ENCODE measurements at regions not wholly inside any gene's neighbourhood (a gene's known extent, or its start where the extent isn't known, plus 50 kb on each side); places are given as distances from the start of the nearest gene placed in this dataset.

DNA sequence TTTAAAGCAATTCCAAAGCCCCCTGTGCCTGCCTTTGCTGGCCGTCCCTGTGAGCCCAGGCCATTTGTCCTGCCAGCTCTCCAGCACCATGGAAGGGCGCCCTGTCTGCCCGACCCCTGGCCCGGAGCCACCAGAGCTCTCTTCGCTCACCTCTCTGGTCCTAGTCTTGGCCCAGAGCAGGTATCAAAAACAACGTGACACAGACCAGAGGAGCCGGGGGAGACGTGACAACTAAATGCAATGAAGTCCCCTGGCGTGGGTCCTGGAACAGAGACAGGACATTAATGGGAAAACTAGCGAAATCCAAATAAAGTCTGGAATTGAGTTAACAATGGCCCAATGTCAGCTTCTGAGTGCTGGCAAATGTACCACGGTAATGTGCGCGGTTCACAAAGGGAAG lies 83.2 kb upstream of the DIO3 start:
- DNase-seq (ENCODE audit: low read depth, low spot score), result no peak

DNA sequence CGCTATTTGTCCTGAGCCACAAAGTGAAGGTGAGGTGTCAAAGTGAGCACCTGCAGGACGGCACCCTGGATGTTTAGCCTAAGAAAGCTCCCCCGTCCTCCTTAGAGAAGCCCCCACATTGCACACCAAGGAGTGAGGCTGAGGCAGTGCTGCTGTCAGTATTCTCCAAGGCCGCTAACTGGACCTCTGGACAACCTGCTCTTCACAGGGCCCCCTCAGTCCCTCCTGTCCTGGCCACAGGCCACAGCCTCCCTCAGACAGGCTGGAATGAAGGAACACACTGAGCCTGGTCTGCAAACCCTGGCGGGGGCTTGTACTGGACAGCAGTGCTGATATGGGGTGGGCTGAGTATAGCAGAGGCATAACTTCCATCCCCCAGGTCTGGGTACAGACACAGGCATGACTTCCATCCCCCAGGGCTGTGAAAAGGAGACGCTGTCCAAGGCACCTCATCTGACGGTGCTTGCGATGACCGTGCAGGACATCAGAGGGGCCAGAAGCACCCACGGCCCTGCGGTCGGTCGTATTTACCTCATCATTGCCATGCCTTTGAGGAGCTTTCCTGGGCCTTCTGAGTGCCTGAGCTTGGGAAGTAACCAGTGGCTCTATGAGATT lies 82.4 kb upstream of the DIO3 start:
- DNase-seq (ENCODE audit: low read depth, low spot score), result no peak

DNA sequence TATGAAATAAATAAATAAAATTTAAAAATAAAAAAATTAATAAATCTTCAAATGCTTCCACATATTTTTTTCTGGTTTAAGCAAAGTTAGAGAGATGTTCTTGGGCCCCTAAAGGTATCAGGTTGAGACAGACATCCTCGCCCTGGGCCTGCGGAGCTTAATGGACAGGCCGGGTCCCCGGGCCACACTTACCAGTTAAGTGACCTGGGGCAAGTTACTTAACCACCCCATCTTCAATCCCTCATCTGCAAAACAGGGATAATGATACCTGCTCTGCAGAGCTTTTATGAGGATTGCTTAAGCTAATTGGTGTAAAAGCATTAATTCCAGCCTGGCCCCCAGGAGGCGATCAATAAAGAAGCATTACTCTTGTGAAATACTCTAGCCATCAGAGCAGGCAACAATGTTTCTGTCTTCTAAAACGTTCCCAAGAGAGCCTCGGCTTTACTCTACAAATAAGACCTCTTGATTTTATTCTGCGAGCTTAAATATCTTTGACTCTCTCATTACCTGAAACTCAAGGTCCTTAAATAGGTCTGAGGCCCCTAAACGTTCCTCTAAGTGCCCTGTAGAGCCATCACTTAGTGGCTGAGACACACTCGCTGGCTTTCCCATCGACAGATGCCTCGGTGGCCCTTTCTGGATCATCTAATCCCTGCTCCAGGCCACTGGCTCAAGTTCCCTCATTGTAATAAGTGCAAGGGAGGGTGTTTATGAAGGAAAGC lies 81.1 kb upstream of the DIO3 start:
- DNase-seq (ENCODE audit: low read depth, low spot score), result no peak

DNA sequence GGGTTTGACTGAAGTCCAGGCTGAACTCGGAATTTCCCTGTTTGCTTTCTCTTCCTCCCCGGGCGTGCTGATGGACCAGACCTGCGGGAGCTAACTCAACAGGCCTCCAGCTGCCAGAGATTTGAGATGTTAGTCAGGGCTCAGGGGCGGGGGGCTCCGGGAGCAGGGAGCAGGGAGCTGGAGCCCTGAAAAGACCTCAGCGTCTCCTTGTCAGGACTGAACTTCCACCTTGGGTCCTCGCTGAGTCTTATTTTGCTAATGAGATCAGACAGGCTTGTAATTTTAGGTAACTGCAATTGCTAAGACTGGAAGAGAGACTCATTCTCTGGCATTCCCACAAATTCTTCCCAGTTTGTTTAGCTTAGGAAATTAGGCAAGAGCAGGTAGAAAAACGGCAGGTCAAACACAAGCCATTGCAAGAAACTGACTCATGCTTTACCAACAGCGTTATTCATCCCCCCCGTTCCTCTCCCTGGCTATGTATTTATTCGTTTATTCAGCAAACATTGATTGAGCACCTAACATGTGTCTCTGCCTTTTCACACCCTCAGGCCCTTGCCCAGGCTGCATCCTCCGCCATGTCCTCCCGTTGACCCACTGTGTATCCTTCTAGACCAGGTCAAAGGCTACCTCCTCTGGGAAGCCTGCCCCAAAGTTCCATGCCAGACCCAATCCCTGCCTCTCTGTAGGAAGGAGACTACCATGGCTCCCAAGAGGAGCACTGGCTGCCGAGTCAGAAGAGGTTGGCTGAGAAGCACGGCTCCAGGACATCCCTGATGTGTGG lies 80.4 kb upstream of the DIO3 start:
- DNase-seq (ENCODE audit: low read depth, low spot score), result no peak

DNA sequence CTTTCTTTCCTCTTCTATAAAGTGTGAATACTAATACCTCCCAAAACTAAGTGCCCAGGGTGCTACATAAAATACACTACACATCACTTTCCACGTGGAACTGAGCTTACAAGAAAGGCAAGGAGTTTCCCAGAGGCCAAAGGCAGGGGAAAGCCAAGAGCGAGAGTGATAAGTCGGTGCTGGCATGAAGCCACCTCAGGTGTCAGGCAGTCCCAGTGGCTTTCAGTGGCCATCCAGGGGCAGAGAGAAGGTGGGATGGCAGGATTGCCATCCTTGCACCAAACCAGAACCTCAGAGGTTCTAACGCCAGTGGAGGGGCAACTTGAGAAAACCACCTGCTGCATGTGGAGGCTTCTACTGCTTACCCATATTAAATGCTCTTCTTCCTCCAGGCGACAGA lies 79.7 kb upstream of the DIO3 start:
- DNase-seq (ENCODE audit: low read depth, low spot score), result no peak

DNA sequence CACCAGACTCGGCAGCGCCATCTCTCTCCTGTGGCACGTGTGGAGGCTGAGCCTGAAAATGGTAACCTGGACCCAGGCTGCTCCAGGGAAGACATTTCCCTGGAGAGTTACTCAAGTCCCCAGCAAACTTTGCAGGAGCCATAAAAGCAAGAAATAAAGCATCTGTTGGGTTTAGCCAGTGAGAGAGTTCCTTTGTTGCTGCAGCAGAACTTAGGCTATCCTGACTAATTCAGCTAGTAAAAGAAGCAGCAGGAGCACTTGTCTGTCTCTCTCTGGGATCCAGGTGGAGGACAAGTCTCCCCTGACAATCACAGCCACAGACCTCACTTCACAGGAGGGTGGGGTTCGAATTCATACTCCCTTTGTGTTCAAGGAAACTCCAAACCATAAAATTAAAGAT lies 79.2 kb upstream of the DIO3 start:
- DNase-seq (ENCODE audit: low read depth, low spot score), result no peak

DNA sequence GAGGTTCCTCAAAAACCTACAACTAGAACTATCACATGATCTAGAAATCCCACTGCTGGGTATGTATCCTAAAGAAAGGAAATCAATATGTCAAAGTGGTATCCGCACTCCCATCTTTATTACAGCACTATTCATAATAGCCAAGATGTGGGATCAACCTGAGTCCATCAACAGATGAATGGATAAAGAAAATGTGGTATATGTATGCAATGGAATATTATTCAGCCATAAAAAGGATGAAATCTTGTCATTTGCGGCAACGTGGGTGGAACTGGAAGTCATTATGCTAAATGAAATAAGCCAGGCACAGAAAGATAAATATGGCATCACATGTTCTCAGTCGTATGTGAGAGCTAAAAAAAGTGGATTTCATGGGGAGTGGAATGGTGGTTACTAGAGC lies 77.5 kb upstream of the DIO3 start:
- DNase-seq (ENCODE audit: low read depth, low spot score), result no peak

DNA sequence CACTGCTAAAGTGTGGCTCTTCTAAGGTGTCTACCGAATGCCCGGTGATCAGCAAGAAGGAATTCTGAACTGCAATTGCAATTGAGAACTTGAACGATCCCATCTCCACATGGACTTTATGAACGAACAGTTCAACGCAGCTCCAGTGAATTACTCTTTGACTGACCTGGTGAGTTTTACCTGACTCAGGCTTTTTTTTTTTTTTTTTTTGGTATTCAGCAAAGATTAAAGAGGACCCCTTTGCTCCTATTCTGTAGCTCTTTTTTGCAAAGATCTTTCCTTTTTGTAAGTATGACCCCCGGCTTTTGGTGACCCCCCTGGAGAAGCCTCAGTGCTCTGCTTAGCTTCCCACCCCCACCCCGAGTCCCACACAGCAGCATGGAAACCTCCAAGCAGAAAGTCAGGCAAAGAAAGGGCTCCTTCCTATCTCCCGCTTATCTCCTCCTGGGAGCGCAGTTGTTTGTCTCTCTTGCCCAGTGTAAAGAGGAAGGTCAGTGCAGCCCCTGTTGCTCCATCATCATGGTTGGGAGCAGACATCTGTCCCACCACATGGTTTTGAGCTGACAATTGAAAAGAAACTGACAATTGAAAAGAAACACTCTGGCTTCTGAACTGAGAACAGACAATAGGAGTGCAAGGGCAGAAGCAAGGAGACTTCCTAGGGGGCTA lies 72.1 kb upstream of the DIO3 start:
- no peak for DNase-seq (ENCODE audit: low read depth, low spot score)

DNA sequence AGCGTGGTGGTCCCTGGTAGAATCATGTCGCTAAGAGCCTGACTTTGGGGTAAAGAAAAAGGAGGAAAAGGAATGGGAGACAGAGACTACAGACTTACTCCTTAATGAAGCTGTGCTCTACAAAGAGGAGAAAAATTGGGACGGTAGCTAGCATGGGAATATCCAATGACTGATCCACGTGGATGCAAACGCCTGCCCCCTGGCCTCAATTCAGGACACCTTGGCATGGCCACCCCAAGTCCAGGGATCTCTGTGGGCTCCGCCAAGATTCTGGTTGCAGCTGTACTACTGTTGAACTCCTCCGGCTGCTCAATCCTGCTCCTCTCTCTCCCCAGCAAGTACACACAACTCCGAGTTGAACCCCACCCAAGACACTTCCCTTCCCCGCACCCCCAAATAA lies 70.5 kb upstream of the DIO3 start:
- no peak for DNase-seq (ENCODE audit: low read depth, low spot score)

DNA sequence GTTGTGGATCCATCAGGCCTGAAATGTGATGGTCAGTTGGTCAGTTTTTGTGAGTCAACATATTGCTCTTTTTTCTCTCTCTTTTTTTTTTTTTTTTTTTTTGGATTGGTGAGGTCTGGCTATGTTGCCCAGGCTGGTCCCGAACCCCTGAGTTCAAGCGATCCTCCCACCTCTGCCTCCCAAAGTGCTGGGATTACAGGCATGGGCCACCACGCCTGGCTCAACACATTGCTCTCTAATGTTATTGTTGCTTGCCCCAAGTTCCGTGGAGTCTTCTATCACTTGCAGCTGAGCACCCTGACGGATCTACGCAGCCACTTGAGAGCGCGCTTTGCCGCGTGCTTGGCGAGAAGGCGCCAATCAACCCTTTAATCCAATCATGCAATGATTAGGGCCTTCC lies 69.5 kb upstream of the DIO3 start:
- no peak for DNase-seq (ENCODE audit: low read depth, low spot score)

DNA sequence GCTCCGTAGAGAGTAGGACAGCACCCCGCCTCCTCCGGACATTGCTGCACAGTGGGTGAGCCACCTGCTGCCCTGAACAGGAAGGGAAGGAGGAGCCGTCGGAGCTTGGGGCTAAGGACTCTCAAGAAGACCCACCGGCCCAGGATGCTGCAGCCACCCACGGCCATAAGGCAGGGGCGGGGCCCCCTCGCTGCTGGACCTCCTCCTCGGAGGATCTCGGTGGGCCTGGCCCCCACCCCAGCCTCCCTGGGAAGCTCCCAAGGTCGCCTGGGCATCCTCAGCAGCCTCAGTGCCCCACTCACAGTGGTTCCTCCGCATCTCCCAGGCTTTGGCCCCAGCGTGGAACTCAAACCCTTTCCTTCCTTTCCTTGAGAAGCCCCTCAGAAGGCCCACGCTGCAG lies 68.6 kb upstream of the DIO3 start:
- no peak for DNase-seq (ENCODE audit: low read depth, low spot score)

DNA sequence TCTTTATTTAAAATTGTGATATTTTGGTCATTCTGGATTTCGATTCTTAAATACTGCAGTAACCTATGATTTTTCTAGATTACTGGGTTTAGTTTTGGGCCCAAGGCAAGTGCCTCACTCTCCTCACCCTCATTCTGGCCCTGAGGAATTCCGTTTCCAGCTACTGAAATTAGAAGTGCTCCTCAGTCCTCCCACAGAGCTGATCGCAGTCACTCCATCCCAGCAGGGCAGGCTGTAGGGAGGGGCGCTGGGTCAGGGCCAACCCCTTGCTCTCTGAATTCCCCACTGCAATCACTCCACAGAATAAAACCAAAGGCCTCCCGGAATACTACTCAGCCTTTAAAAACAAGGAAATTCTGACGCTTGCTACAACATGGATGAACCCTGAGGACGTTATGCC lies 66.5 kb upstream of the DIO3 start:
- DNase-seq (ENCODE audit: low read depth, low spot score), result no peak

DNA sequence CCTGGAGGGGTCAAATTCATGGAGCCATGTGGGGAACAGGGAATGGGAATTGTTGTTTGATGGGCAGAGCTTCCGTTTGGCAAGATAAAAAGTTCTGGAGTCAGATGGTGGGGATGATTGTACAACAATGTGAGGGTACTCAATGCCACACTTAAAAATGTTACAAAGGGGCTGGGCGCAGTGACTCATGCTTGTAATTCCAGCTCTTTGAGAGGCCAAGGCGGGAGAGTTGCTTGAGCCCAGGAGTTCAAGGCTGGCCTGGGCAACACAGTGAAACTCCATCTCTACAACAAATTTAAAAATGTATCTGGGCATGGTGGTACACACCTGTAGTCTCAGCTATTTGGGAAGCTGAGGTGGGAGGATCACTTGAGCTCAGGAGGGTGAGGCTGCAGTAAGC lies 66.0 kb upstream of the DIO3 start:
- no peak for DNase-seq (ENCODE audit: low read depth, low spot score)

DNA sequence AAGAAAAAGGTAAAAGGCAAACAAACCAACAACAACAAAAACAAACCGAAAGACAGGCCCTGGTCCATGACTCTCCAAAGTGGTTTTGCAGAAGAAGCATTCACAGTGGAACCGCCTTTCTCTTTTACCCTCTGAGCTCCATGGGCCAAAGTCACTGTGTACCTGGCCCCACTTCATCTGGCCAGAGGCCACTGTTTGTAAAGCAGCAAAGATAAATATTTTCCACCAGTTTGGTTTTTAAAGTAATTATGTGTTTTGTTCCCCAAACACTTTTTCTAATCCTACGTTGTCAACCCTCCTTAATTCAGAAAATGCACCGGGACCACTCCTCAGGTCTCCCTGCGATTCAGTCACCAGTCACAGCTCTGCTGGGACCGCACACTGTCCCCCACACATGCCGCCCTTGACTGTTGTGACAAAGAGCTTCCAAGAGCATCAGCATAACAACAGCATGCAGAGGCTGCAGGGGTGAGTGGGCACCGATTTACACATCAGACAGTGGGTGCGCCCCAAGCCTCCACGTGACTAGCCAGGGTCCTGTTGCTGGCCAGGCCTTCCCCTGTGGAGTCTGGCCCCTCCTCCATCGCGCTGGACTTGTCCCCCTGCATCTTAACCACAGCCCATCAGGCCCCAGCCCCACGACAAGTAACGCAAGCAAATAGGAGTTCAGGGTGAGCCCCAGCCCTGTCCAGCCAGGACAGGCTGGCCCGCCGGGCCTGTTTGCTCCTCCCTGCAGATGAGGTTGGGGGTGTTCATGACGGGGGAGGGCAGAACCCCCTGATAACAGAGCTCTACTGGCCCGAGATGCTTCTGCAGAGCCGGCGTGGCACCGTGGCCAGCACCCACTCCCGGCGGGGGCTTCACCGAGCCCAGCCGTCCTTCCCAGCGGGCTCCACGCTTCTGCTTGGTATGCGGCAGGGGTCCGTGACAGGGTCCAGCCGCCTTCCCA lies 65.2 kb upstream of the DIO3 start:
- DNase-seq (ENCODE audit: low read depth, low spot score), result no peak

DNA sequence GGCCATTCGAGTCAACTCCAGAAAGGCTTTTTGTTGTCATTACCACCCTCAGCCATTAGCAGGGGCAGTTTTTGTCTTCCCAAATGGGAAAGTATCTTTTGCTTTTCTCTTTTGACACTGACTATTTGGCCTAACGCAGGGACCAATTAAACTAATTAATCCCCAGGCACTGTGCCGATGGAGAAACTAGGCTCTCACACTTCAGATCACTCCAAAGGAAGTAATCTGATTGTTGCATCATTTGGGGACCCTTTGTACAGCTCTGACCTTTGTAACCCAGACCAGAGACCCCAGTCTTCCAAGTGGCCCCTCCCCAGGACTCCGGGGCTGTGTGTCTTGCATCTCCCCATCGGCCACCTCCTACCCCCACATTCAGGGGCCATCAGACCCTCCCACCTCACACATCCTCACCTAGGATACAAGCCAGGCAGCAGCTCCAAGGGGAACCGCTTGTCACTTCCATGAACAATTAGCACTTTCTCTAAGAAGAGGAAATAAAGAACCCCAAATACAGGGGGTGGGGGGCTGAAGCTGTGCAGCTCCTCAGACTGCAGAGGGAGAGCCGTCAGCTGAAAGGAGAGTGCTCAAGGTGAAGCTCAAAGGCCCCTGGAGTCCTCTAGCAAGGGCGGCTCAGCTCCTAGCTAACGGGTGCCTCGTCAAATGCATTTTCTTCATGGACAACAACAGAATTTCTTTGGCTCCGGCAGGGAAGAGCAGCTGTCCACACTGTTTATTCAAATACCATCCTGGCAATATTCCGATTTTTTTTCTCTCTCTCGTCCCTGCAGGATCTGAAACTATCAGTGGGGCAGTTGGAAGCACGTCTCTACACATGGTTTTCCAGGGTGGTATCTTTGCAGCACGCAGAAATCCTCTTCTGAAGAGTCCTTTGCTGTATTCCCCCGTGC lies 64.3 kb upstream of the DIO3 start:
- no peak for DNase-seq (ENCODE audit: low read depth, low spot score)

DNA sequence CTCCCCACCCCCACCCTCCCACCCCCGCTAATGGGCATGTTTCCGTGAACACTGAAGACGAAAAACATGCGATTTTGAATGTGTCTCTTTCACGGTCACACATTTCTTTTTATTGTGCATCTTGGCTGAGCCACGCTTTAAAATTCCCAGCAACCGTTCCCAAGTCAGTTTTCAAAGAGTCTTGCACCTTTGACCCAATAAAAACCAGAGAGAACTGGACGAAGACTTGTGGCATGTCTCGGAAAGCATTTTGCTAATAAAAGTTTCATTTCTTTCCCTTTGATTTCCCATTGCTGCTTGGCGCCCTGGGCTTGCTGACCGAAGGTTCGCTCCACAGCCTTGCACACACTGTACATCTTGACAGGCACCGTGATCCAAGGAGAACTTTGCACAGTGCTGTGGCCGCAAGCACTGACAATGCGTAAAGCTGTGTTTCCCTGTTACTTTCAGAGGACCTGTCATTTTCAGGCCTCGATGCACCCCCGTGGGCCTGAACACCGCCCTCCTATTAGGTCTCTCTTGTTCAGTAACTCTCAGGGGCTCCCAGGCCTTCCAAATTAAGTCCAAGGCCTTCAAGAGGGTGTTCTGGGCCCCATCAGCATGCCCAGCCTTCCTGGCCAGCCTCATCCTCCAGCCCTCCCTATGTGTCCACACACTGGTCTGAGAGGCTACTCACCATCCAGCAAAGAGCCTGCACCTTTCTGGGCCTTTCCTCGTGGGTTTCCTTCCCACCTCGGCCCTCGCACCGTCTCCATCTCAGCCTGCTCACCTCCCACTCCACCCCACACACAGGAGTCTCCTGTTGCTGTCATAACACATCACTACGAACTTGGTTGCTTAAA lies 63.4 kb upstream of the DIO3 start:
- no peak for DNase-seq (ENCODE audit: low read depth, low spot score)

DNA sequence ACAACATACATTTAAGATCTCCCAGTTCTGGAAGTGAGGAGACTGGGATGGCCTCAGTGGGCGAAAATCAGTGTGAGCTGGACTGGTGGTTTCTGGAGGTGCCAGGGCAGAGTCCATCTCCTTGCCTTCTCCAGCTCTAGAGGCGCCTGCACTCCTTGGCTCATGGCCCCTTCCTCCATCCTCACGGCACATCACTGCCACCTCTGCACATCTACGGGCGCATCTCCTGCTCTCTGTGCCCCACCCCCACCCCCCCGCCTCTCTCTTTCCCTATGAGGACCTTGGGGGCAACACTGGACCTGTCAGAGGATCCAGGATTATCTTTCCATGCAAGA lies 62.8 kb upstream of the DIO3 start:
- DNase-seq (ENCODE audit: low read depth, low spot score), result no peak

DNA sequence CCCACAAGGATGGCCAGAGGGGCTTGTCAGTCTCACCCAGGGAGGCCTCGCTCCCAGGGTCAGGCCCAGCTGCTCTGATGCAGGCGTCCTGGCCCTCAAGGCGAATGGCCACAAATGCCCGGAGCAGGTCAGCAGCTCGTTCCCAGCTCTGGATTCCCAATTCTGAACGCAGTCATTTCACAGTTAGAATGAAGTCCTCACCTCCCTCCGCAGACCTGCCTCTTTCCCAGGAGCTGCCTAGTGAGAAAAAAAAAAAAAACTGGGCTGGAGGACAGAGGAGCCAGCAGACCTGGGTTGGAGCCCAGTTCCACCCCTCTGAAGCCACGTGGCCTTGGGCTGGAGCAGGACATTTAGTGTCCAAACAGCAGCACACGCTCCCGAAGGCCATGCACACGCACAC lies 62.2 kb upstream of the DIO3 start:
- DNase-seq (ENCODE audit: low read depth, low spot score), result no peak

DNA sequence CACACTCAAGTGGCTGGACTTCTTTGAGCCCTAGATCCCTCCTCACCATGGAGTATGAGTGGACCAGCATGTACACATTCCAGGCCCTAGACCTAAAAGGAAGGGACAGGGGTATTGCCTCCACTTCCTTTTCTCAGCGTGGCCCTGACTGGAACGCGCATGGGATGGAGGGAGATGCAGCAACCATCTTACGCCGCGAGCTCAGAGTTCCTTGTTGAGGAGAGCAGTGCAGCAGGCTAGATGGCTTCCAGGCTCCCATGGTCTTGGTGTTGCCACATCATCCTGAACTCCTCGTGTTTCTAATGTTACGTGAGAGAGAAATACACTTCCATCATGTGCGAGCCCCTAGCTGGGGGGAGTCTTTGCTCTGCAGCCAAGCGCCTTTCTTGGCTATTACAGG lies 61.8 kb upstream of the DIO3 start:
- no peak for DNase-seq (ENCODE audit: low read depth, low spot score)

DNA sequence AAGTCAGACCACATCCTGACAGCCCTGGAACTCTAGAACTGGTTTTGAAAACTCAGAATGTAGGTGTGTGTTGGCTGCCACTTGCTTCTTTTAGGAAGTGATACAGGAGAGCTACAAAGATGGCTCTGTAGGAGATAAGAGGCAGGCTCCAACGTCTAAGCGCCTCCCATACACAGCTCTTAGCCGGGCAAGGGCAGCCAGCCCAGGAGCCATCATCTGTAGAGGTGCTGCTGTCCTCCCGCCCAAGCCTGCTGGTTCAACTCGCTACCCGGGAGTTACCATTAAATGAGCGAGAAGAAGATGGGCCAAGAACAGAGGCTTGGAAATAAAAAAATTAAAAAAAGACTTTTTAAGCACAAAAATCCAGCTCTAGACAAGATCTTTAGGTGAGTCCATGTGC lies 61.2 kb upstream of the DIO3 start:
- DNase-seq (ENCODE audit: low read depth, low spot score), result no peak

Data from activated CD4-positive, CD25-positive, alpha-beta regulatory T cell treated with anti-CD3 and anti-CD28 coated beads, Interleukin-2, amount 50 U/mL, for 16 hours (primary cell).